DOHH2 (cell line): ENCODE measurements at regions not wholly inside any gene's neighbourhood (a gene's known extent, or its start where the extent isn't known, plus 50 kb on each side); places are given as distances from the start of the nearest gene placed in this dataset.

Source experiments
- H3F3A ChIP-seq: fragments of 200-600 bp; sonication (generic), shearing (Covaris generic); 2 replicates; pipeline ENCODE4 v1.6.0; 2016; ENCODE audit warnings: antibody characterized with exemption, mild to moderate bottlenecking; ENCODE audit not compliant: control insufficient read depth, insufficient read depth
- H3K27ac ChIP-seq: fragments of 200-600 bp; sonication (generic); 2 replicates; pipeline ENCODE4 v1.5.1; 2014; ENCODE audit warnings: low read depth, mild to moderate bottlenecking, low read length, moderate library complexity
- H3K27me3 ChIP-seq: fragments of 200-600 bp; sonication (generic); 2 replicates; pipeline ENCODE4 v1.6.1; 2014; ENCODE audit warnings: mild to moderate bottlenecking, low read length, mixed read lengths; ENCODE audit not compliant: control insufficient read depth
- H3K36me3 ChIP-seq: fragments of 200-600 bp; sonication (generic); 2 replicates; pipeline ENCODE4 v1.6.1; 2014; ENCODE audit warnings: mild to moderate bottlenecking, low read length, moderate library complexity, mixed read lengths; ENCODE audit not compliant: control insufficient read depth
- H3K4me1 ChIP-seq: fragments of 200-600 bp; sonication (generic); 2 replicates; pipeline ENCODE4 v1.6.1; 2014; ENCODE audit warnings: mild to moderate bottlenecking, low read length, mixed read lengths; ENCODE audit not compliant: control insufficient read depth
- H3K4me2 ChIP-seq: fragments of 200-600 bp; sonication (generic); 2 replicates; pipeline ENCODE4 v1.6.0; 2014; ENCODE audit warnings: mild to moderate bottlenecking, low read length, moderate library complexity
- H3K4me3 ChIP-seq: fragments of 200-600 bp; sonication (generic); 2 replicates; pipeline ENCODE4 v1.5.1; 2014; ENCODE audit warnings: mild to moderate bottlenecking, low read length, mixed read lengths
- H3K79me2 ChIP-seq: fragments of 200-600 bp; sonication (generic); 2 replicates; pipeline ENCODE4 v1.6.1; 2014; ENCODE audit warnings: mild to moderate bottlenecking, low read length, mixed read lengths; ENCODE audit not compliant: control insufficient read depth
- H3K9me2 ChIP-seq: fragments of 200-600 bp; sonication (generic); replicated peaks from 2 replicates; pipeline ENCODE4 v1.6.1; 2014; ENCODE audit warnings: mild to moderate bottlenecking, low read length, mixed read lengths; ENCODE audit not compliant: control insufficient read depth
- H3K9me3 ChIP-seq: fragments of 200-600 bp; sonication (generic); 2 replicates; pipeline ENCODE4 v1.6.1; 2014; ENCODE audit warnings: antibody characterized with exemption, low read length, mixed read lengths; ENCODE audit not compliant: control insufficient read depth, insufficient read depth
- H4K20me1 ChIP-seq: fragments of 200-600 bp; sonication (generic); 2 replicates; pipeline ENCODE4 v1.6.0; 2014; ENCODE audit warnings: low read depth, mild to moderate bottlenecking, antibody characterized with exemption, low read length, moderate library complexity; ENCODE audit not compliant: control insufficient read depth, insufficient read depth
- CTCF ChIP-seq: fragments of 200-600 bp; sonication (generic); IDR thresholded peaks from one replicate; pipeline ENCODE4 v1.5.1; 2014; ENCODE audit warnings: antibody characterized with exemption, mild to moderate bottlenecking, low read depth, low read length; ENCODE audit not compliant: poor library complexity, severe bottlenecking
- EZH2phosphoT487 ChIP-seq: fragments of 200-600 bp; sonication (generic); IDR thresholded peaks from 2 replicates; pipeline ENCODE4 v1.6.1; 2017; ENCODE audit warnings: borderline replicate concordance, mild to moderate bottlenecking, antibody characterized with exemption, low read length, moderate library complexity, mixed read lengths

GRCh38 chr15:81852411-81853149 is 193.2 kb downstream of the MEX3B start:
- Histone ChIP-seq H4K20me1 (no peaks in the 10 kb centered on the region), H3K27ac (no peak overlapping the region), H3K36me3 (no peaks in the 10 kb centered on the region), H3K27me3 (peaks cover 2% of the 10 kb centered on the region; the same call in 1 of the 2 replicates), H3K9me3 (no peaks in the 10 kb centered on the region), H3K79me2 (no peaks in the 10 kb centered on the region), H3K4me2 (no peak overlapping the region), H3K4me3 (no peak overlapping the region), H3K4me1 (peaks cover 9% of the 10 kb centered on the region), H3F3A (no peaks in the 10 kb centered on the region), H3K9me2 (no peaks in the 10 kb centered on the region)
- TF ChIP-seq CTCF (no peak), EZH2phosphoT487 (no peak)

GRCh38 chr15:81851757-81852156 is 194.1 kb downstream of the MEX3B start:
- no peak overlapping the region for H3K4me3 ChIP-seq
- no peaks in the 10 kb centered on the region for H3K79me2 ChIP-seq
- no peak overlapping the region for H3K27ac ChIP-seq
- no peaks in the 10 kb centered on the region for H3K9me3 ChIP-seq
- peaks cover 9% of the 10 kb centered on the region for H3K4me1 ChIP-seq
- no peaks in the 10 kb centered on the region for H3F3A ChIP-seq
- no peaks in the 10 kb centered on the region for H4K20me1 ChIP-seq
- peaks cover 2% of the 10 kb centered on the region; the same call in 1 of the 2 replicates for H3K27me3 ChIP-seq
- H3K36me3 ChIP-seq: no peaks in the 10 kb centered on the region
- TF ChIP-seq EZH2phosphoT487: no peak
- no peak for TF ChIP-seq CTCF
- no peak overlapping the region for H3K4me2 ChIP-seq
- no peaks in the 10 kb centered on the region for H3K9me2 ChIP-seq

GRCh38 chr15:81851325-81851724 is 194.5 kb downstream of the MEX3B start:
- H3K4me2 ChIP-seq: no peak overlapping the region
- H3K27ac ChIP-seq: no peak overlapping the region
- no peaks in the 10 kb centered on the region for H3K9me3 ChIP-seq
- no peaks in the 10 kb centered on the region for H3K79me2 ChIP-seq
- H4K20me1 ChIP-seq: no peaks in the 10 kb centered on the region
- H3K9me2 ChIP-seq: no peaks in the 10 kb centered on the region
- H3K36me3 ChIP-seq: no peaks in the 10 kb centered on the region
- H3K4me3 ChIP-seq: no peak overlapping the region
- H3K27me3 ChIP-seq: peaks cover 2% of the 10 kb centered on the region; the same call in 1 of the 2 replicates
- TF ChIP-seq EZH2phosphoT487: no peak
- TF ChIP-seq CTCF: no peak
- peaks cover 9% of the 10 kb centered on the region for H3K4me1 ChIP-seq
- H3F3A ChIP-seq: no peaks in the 10 kb centered on the region
